ENCODE measurements at regions not wholly inside any gene's neighbourhood (a gene's known extent, or its start where the extent isn't known, plus 50 kb on each side); places are given as distances from the start of the nearest gene placed in this dataset.

GRCh38 chr2:66697366-66697765, 262.4 kb downstream of the MEIS1 start:
- peaks cover 6% of the 10 kb centered on the region for H3K27me3 Mint-ChIP-seq (ENCODE audit: insufficient read depth)
- TF ChIP-seq CTCF (conservative IDR thresholded peaks at IDR 0.05): no peak
- 75 to 78% methylated on average over 1 to 4 of the region's 4 CpGs for WGBS, 2 experiments (ENCODE audit: insufficient coverage in 1 of 2, insufficient read length in 1 of 2)
- H3K4me1 Mint-ChIP-seq: peaks cover 18% of the 10 kb centered on the region
- H3K9me3 Mint-ChIP-seq: no peaks in the 10 kb centered on the region
- Histone ChIP-seq H3K9ac (ENCODE audit: extremely low read depth, low read length, poor library complexity, severe bottlenecking) (no peak overlapping the region), H3K27me3 (ENCODE audit: control insufficient read depth, insufficient read depth, low read length, poor library complexity, severe bottlenecking) (peaks cover 6% of the 10 kb centered on the region), H3K9me3 (ENCODE audit: control insufficient read depth, low read length) (no peaks in the 10 kb centered on the region), H3K27ac (ENCODE audit: low read depth, low read length) (no peak overlapping the region), H3K4me1 (ENCODE audit: control insufficient read depth, insufficient read depth, low read length) (no peaks in the 10 kb centered on the region), H3K36me3 (ENCODE audit: control insufficient read depth, insufficient read depth, low read length) (no peaks in the 10 kb centered on the region), H3K4me3 (ENCODE audit: low read length) (no peak overlapping the region)
- H3K36me3 Mint-ChIP-seq (ENCODE audit: low read depth): no peaks in the 10 kb centered on the region
- no peak overlapping the region for H3K4me3 Mint-ChIP-seq
- no peak overlapping the region for H3K27ac Mint-ChIP-seq
- no peak for DNase-seq

GRCh38 chr2:66698091-66698490, 263.2 kb downstream of the MEIS1 start:
- TF ChIP-seq CTCF (conservative IDR thresholded peaks at IDR 0.05): no peak
- no peaks in the 10 kb centered on the region for H3K9me3 Mint-ChIP-seq

GRCh38 chr2:66698576-66699239, 263.8 kb downstream of the MEIS1 start:
- Histone ChIP-seq H3K4me3 (ENCODE audit: low read length) (no peak overlapping the region), H3K9me3 (ENCODE audit: control insufficient read depth, low read length) (no peaks in the 10 kb centered on the region), H3K27me3 (ENCODE audit: control insufficient read depth, insufficient read depth, low read length, poor library complexity, severe bottlenecking) (peaks cover 5% of the 10 kb centered on the region), H3K27ac (ENCODE audit: low read depth, low read length) (no peak overlapping the region), H3K9ac (ENCODE audit: extremely low read depth, low read length, poor library complexity, severe bottlenecking) (no peak overlapping the region), H3K4me1 (ENCODE audit: control insufficient read depth, insufficient read depth, low read length) (no peaks in the 10 kb centered on the region), H3K36me3 (ENCODE audit: control insufficient read depth, insufficient read depth, low read length) (no peaks in the 10 kb centered on the region)
- H3K36me3 Mint-ChIP-seq (ENCODE audit: low read depth): no peaks in the 10 kb centered on the region
- no peaks in the 10 kb centered on the region for H3K9me3 Mint-ChIP-seq
- no peak overlapping the region for H3K27ac Mint-ChIP-seq
- peaks cover 6% of the 10 kb centered on the region for H3K27me3 Mint-ChIP-seq (ENCODE audit: insufficient read depth)
- H3K4me1 Mint-ChIP-seq: peaks cover 17% of the 10 kb centered on the region
- no peak overlapping the region for H3K4me3 Mint-ChIP-seq
- TF ChIP-seq CTCF (conservative IDR thresholded peaks at IDR 0.05): no peak
- WGBS, 2 experiments (ENCODE audit: insufficient coverage in 1 of 2, insufficient read length in 1 of 2): 83% methylated on average over 4 of the region's 5 CpGs; no CpG with 5 or more reads in 1 of the 2 experiments
- no peak for DNase-seq

More at GRCh38 chr2:66698091-66698490, 263.2 kb downstream of the MEIS1 start:
- no peaks in the 10 kb centered on the region for H3K4me1 ChIP-seq (ENCODE audit: control insufficient read depth, insufficient read depth, low read length)
- H3K36me3 ChIP-seq (ENCODE audit: control insufficient read depth, insufficient read depth, low read length): no peaks in the 10 kb centered on the region
- H3K4me3 Mint-ChIP-seq: no peak overlapping the region
- no peaks in the 10 kb centered on the region for H3K36me3 Mint-ChIP-seq (ENCODE audit: low read depth)
- H3K27me3 Mint-ChIP-seq (ENCODE audit: insufficient read depth): peaks cover 6% of the 10 kb centered on the region
- H3K4me1 Mint-ChIP-seq: peaks cover 18% of the 10 kb centered on the region
- no peaks in the 10 kb centered on the region for H3K9me3 ChIP-seq (ENCODE audit: control insufficient read depth, low read length)
- DNase-seq: no peak
- no peak overlapping the region for H3K27ac ChIP-seq (ENCODE audit: low read depth, low read length)
- H3K9ac ChIP-seq (ENCODE audit: extremely low read depth, low read length, poor library complexity, severe bottlenecking): no peak overlapping the region
- 88 to 89% methylated on average over 2 to 3 of the region's 3 CpGs for WGBS, 2 experiments (ENCODE audit: insufficient coverage in 1 of 2, insufficient read length in 1 of 2)
- H3K27ac Mint-ChIP-seq: no peak overlapping the region
- peaks cover 6% of the 10 kb centered on the region for H3K27me3 ChIP-seq (ENCODE audit: control insufficient read depth, insufficient read depth, low read length, poor library complexity, severe bottlenecking)
- H3K4me3 ChIP-seq (ENCODE audit: low read length): no peak overlapping the region
